HG02588 (cell line): ENCODE measurements at regions not wholly inside any gene's neighbourhood (a gene's known extent, or its start where the extent isn't known, plus 50 kb on each side); places are given as distances from the start of the nearest gene placed in this dataset.
"Not testable (repeated sequence)": the region's sequence is repeated elsewhere in the genome, so short reads cannot be mapped to it uniquely, and the experiment has no call there.

Source experiments
- ATAC-seq: cut with Tn5 transposase; IDR thresholded peaks from one replicate; pipeline ENCODE4 v1.9.1; 2021; ENCODE audit warnings: mild to moderate bottlenecking, moderate library complexity; ENCODE audit not compliant: unreplicated experiment

- ATAC-seq = no peak
Measured at GRCh38 chr7:26083113-26083512, 68.9 kb upstream of the NFE2L3 start.

DNA sequence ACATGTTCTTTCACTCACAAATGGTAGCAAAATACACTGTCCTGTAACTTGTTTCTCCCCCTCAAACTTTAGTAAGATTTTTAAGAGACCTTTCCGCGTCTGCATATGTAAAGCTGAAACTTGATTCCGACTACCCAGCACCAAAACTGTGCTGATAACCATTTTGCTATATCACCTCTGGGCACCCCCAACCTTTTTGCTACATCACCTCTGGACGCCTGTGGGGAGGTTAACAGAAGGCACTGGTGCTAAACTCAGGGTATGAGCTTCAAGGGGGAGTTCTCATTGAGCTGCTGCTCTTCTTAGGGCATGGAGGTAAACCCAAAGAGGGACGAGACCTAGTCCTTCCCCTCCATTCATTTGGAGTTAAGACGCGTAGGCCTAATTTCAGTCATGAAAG is 67.6 kb upstream of the NFE2L3 start:
- ATAC-seq = no peak

GRCh38 chr7:26085771-26086170 is 66.2 kb upstream of the NFE2L3 start:
- ATAC-seq = no peak

GRCh38 chr7:26087321-26088091 is 64.5 kb upstream of the NFE2L3 start:
- ATAC-seq = no peak

GRCh38 chr7:26089469-26089868 is 62.5 kb upstream of the NFE2L3 start:
- ATAC-seq = not testable (repeated sequence)

DNA sequence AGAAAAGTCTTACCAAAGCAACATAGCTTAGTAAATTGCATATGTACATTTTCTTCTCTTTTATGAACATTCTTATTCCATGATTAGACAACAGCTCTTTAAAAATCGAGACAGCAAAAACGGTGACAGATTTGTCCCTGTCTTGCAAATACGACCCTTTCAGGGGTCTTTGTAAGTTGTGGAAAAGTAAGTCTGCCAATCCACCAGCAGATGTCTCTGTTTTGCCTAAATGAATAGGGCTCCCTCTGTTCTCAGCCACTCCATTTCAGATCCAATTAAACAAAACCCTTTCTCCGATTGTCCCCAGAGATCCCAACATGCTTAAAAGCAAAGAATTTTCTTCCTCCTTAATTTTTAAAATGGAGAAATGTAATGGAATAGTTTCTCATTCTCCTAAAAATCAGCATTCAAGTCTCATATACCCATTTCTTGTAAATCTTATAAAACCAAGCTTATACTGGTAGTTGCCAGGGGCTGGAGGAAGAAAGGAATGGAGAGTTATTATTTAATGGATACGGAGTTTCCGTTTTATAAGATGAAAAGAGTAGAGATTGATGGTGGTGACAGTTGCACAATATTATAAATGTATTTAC is 61.0 kb upstream of the NFE2L3 start:
- ATAC-seq = no peak

- ATAC-seq = no peak
Measured at GRCh38 chr7:26091933-26092332, 60.1 kb upstream of the NFE2L3 start.

- no peak for ATAC-seq
Measured at GRCh38 chr7:26093023-26093422, 59.0 kb upstream of the NFE2L3 start.

- no peak for ATAC-seq
Measured at GRCh38 chr7:26096136-26096535, 55.9 kb upstream of the NFE2L3 start.

GRCh38 chr7:26097837-26098668 is 53.9 kb upstream of the NFE2L3 start:
- ATAC-seq = no peak

DNA sequence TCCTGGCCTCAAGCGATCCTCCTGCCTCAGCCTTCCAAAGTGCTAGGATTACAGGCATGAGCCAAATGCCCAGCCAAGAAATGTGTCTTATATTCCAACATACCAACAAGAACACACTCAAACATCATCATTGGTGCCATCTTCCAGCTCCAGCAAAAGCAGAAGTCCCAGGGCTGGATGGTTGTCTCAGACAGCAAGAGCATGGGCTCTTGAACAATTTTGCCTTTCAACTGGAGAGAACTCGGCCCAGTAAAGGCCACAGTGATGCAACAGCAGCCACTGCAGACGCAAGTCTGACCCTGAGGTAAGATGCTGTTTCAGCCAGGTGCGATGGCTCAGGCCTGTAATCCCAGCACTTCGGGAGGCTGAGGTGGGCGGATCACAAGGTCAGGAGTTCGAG is 52.8 kb upstream of the NFE2L3 start:
- no peak for ATAC-seq

GRCh38 chr7:26100406-26101339 is 51.3 kb upstream of the NFE2L3 start:
- ATAC-seq = no peak

DNA sequence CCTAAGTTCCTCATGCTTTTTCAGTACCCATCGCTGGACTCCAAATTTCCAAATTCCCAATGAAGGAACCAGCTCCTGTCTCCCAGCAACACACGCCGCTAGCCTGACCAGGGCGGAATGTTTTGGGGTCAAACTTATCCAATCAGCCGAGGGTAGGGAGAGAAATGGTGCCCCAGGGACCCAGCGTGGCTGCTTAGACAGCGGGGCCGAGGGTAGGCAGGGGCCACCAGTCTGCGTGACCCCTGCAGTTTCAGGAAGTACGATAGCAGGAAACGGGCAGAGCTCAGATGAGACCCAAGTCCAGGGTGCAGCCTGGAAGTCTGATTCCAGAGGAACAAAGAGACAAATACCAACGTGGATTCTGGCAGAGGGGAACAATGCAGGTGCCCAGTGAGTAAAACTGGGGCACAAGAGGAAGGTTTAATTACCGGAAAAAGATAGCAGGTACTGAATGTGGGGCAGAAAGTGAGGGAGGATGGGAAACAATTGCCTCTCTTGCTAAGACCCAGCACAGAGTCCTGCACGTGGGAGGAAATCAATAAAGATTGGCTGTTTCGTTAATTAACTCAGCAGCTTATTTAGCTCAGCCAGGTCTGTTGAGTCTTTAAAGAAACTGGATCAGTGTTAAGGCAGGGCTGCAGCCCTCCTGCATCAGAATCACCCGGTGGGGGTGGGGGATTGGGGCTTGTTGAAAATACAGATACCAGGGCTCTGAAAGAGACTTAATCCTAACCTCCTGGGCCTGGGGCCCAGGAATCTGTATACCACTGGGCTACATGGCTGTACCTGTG is 50.4 kb upstream of the NFE2L3 start:
- ATAC-seq = peak; percentile 63

DNA sequence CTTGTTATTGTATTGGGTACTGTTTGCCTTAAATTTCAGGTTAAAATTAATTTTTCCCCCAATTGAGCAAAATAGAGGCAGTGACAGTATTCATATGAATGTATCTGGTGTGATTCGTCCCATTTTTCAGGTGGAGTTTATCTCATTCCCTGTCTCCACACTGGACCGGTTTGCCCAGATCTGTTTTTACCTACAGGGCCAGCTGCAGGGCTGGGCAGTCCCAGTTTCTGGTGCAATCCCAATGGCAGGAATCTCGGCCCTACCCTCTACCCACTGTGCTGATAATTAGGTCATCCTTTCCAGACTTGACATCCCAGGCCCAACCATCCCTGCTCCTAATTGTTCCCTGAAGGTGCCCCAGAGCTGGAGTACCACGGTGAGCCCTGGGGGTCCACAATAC is 49.8 kb upstream of the NFE2L3 start:
- ATAC-seq = no peak
